PC-3 (cell line): ENCODE measurements at regions not wholly inside any gene's neighbourhood (a gene's known extent, or its start where the extent isn't known, plus 50 kb on each side); places are given as distances from the start of the nearest gene placed in this dataset.

Experiments
- EZH2 ChIP-seq: fragments of 300-600 bp; sonication (generic); IDR thresholded peaks from one replicate; pipeline ENCODE4 v1.6.1; 2017; ENCODE audit warnings: antibody characterized with exemption, mild to moderate bottlenecking, low read length; ENCODE audit not compliant: unreplicated experiment
- TF ChIP-seq, protein P1 (sequence below): fragments of 300-600 bp; sonication (generic); conservative IDR thresholded peaks from 2 replicates; pipeline ENCODE4 v1.5.1; 2017; ENCODE audit warnings: antibody characterized with exemption, low read depth, mild to moderate bottlenecking, low read length

DNA sequence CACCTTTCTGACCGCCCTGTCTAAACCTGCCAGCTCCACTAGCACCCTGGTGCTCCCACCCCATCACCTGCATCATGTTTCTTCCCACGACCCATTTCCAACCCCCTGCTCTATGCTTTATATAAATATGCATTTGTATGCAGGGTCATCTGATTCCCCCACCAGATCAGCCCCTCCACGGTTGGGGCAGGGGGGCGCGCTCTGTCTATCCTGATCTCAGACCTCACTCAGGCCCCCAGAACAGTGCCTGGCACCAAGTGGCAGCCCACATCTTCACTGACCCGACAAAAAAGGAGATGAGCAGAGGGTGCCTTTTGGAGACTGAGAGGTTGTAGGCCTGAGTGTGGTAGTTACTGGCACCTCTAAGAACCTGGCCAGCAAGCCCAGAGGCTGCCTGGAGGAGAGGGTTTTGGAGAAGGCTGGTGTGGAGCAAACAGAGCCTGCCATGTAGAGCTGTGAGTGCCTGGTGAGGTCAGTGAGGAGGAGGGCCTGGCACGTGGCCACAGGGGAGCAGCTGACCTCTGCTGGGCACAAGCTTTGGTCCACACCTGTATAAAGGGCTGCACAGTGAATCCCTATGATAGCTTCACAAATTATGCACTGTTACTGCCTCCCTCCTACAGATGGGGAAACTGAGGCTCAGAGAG lies 86.3 kb upstream of the RTL6 start:
- TF ChIP-seq, protein P1, sequence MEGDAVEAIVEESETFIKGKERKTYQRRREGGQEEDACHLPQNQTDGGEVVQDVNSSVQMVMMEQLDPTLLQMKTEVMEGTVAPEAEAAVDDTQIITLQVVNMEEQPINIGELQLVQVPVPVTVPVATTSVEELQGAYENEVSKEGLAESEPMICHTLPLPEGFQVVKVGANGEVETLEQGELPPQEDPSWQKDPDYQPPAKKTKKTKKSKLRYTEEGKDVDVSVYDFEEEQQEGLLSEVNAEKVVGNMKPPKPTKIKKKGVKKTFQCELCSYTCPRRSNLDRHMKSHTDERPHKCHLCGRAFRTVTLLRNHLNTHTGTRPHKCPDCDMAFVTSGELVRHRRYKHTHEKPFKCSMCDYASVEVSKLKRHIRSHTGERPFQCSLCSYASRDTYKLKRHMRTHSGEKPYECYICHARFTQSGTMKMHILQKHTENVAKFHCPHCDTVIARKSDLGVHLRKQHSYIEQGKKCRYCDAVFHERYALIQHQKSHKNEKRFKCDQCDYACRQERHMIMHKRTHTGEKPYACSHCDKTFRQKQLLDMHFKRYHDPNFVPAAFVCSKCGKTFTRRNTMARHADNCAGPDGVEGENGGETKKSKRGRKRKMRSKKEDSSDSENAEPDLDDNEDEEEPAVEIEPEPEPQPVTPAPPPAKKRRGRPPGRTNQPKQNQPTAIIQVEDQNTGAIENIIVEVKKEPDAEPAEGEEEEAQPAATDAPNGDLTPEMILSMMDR: no peak
- TF ChIP-seq EZH2: no peak
